ENCODE measurements at regions not wholly inside any gene's neighbourhood (a gene's known extent, or its start where the extent isn't known, plus 50 kb on each side); places are given as distances from the start of the nearest gene placed in this dataset.

DNA sequence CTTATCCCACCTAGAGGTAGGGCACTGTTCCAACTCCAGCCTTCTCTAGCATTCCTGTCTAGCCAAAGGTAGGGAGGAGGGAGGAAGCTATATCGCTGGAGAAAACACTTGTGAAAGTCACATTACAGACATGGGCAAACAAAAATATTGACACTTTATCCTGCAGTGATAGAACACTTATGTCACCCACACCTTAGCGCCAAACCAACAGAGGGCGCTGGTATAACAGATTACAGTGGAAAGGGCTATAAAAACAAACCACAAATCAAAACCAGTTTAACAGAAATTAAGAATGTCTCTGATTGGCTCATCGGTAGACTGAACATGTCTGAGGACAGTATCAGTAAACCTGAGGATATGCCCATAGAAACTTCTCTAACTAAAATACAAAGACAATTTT lies 451.3 kb downstream of the TLL1 start:
- no peak for TF ChIP-seq POLR2A (IDR thresholded peaks at IDR 0.05)
- TF ChIP-seq, protein P1, sequence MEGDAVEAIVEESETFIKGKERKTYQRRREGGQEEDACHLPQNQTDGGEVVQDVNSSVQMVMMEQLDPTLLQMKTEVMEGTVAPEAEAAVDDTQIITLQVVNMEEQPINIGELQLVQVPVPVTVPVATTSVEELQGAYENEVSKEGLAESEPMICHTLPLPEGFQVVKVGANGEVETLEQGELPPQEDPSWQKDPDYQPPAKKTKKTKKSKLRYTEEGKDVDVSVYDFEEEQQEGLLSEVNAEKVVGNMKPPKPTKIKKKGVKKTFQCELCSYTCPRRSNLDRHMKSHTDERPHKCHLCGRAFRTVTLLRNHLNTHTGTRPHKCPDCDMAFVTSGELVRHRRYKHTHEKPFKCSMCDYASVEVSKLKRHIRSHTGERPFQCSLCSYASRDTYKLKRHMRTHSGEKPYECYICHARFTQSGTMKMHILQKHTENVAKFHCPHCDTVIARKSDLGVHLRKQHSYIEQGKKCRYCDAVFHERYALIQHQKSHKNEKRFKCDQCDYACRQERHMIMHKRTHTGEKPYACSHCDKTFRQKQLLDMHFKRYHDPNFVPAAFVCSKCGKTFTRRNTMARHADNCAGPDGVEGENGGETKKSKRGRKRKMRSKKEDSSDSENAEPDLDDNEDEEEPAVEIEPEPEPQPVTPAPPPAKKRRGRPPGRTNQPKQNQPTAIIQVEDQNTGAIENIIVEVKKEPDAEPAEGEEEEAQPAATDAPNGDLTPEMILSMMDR (IDR thresholded peaks at IDR 0.05) = peak; percentile 24 to 39 (median 31)
- TF ChIP-seq EP300 (IDR thresholded peaks at IDR 0.05; ENCODE audit: low read depth) = no peak
- TF ChIP-seq POLR2AphosphoS5 (IDR thresholded peaks at IDR 0.05) = no peak
